22Rv1 (cell line): ENCODE measurements at regions not wholly inside any gene's neighbourhood (a gene's known extent, or its start where the extent isn't known, plus 50 kb on each side); places are given as distances from the start of the nearest gene placed in this dataset.

Experiments
- H3K27ac ChIP-seq: fragments of 450-650 bp; 2 replicates; pipeline ENCODE4 v1.5.1; 2017
- ZFX ChIP-seq: fragments of 450-650 bp; IDR thresholded peaks from 2 replicates; pipeline ENCODE4 v1.6.1; 2017; ENCODE audit warnings: antibody characterized with exemption, borderline replicate concordance
- TF ChIP-seq, protein P1 (sequence below): fragments of 450-650 bp; IDR thresholded peaks from 2 replicates; pipeline ENCODE4 v1.5.1; 2017; ENCODE audit warnings: mild to moderate bottlenecking

DNA sequence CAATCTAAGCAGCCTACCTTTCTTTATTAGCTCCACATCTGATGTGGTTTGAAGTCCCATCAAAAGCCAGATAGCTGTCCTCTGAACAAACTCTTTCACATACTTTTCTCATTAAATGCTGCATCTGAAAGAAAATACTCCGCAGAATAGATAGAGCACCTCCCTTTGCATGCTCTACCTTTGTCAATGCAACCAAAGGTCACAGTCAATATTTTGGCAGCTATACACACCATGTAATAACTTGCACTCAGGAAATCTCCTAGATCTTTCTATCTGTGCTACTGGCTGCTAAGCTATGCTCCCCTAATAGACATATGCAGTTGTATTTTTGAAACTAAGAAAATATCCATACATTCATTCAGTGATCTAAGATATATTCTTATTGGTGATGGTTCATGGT is 204.8 kb upstream of the ARRDC4 start:
- TF ChIP-seq ZFX = no peak
- TF ChIP-seq, protein P1, sequence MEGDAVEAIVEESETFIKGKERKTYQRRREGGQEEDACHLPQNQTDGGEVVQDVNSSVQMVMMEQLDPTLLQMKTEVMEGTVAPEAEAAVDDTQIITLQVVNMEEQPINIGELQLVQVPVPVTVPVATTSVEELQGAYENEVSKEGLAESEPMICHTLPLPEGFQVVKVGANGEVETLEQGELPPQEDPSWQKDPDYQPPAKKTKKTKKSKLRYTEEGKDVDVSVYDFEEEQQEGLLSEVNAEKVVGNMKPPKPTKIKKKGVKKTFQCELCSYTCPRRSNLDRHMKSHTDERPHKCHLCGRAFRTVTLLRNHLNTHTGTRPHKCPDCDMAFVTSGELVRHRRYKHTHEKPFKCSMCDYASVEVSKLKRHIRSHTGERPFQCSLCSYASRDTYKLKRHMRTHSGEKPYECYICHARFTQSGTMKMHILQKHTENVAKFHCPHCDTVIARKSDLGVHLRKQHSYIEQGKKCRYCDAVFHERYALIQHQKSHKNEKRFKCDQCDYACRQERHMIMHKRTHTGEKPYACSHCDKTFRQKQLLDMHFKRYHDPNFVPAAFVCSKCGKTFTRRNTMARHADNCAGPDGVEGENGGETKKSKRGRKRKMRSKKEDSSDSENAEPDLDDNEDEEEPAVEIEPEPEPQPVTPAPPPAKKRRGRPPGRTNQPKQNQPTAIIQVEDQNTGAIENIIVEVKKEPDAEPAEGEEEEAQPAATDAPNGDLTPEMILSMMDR = no peak
- H3K27ac ChIP-seq = no peak overlapping the region

DNA sequence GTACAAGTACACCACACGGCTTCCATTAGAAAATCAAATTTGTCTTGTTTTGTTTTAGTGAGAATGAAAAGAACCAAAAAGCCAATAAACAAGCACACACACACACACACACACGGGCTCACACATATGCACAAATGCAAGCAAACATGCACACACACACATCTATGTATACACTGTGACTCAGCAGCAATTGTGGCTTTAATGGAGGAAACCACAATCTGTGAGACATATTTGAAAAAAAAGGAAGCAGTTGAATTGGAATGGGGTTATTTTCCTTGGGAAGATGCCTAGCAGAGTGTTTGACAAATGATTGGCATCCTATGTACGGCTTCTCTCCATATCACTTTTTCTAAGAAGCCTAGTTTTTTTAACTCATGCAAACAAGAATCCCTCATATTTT is 201.1 kb upstream of the ARRDC4 start:
- no peak overlapping the region for H3K27ac ChIP-seq
- TF ChIP-seq, protein P1 = no peak
- no peak for TF ChIP-seq ZFX

DNA sequence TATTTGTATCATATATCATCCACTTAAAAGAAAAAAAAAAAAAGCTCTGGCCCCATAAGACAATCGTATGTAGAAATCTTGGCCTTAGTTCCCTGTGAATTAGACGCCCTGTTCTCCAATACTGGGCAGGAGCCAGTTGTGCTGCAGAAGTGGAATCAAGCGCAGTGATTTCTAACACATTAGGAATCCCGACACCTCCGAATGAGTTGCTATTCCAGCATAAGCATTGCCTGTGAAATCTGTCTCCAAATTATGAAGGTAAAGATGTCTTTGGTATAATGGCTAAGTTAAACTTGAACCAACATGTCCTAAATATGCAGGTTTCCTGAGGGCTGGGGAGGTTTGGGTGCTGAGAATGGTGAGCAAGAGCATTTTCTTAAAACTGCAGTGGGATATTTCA is 199.4 kb upstream of the ARRDC4 start:
- no peak for TF ChIP-seq ZFX
- TF ChIP-seq, protein P1 = no peak
- no peak overlapping the region for H3K27ac ChIP-seq

DNA sequence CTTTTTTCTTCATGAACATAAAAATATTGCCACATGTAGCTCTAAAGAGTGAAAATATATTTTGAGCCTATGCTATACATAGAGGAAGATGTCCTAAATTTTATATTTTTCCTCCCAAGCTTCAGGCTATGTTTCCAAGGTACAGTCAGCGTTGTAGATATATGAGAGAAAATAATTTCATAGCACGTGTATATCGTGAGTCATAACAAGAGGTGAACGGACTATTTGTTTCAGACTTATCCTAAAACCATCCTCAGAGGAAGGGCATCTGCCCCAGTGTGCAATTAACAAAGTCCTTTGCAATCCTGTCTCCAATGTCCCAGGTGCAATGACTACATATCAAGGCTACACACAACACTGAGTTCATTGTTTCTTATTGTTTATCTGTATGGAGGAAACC is 177.3 kb upstream of the ARRDC4 start:
- H3K27ac ChIP-seq = no peak overlapping the region
- TF ChIP-seq, protein P1 = no peak
- no peak for TF ChIP-seq ZFX

DNA sequence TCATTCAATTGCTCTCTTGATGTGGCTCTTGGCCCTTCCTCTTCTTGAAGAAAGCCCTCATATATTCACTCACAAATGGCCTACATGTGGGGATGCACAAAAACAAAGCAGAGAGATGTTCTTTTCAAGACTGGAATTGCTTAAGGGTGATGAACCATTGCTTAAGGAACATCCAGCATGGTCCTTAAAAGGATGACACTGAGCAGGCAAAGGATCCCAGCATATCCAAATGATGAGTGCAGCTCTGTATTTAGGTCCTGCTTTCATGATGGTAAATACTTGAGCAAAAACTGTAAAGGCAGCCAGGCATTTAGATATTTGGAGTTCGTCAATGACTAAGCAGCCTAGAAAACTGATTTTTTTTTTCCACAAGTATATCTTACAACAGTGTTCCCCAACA is 173.8 kb upstream of the ARRDC4 start:
- no peak for TF ChIP-seq ZFX
- TF ChIP-seq, protein P1 = no peak
- no peak overlapping the region for H3K27ac ChIP-seq

DNA sequence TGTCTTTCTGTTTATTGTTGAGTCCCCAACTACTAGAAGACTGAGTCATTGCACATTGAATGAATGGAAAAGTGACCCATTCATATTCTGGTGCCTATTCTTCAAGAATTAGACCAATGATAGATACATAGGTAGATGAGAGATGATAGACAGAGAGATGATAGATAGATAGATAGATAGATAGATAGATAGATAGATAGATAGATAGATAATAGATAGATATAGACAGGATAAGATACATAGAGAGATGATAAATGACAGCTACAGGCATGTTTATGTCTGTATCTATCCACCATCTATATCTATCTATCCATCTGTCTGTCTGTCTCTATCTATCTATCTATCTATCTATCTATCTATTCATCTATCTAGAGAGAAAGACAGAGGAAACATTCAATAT is 170.3 kb upstream of the ARRDC4 start:
- no peak for TF ChIP-seq ZFX
- TF ChIP-seq, protein P1 = no peak
- H3K27ac ChIP-seq = no peak overlapping the region

DNA sequence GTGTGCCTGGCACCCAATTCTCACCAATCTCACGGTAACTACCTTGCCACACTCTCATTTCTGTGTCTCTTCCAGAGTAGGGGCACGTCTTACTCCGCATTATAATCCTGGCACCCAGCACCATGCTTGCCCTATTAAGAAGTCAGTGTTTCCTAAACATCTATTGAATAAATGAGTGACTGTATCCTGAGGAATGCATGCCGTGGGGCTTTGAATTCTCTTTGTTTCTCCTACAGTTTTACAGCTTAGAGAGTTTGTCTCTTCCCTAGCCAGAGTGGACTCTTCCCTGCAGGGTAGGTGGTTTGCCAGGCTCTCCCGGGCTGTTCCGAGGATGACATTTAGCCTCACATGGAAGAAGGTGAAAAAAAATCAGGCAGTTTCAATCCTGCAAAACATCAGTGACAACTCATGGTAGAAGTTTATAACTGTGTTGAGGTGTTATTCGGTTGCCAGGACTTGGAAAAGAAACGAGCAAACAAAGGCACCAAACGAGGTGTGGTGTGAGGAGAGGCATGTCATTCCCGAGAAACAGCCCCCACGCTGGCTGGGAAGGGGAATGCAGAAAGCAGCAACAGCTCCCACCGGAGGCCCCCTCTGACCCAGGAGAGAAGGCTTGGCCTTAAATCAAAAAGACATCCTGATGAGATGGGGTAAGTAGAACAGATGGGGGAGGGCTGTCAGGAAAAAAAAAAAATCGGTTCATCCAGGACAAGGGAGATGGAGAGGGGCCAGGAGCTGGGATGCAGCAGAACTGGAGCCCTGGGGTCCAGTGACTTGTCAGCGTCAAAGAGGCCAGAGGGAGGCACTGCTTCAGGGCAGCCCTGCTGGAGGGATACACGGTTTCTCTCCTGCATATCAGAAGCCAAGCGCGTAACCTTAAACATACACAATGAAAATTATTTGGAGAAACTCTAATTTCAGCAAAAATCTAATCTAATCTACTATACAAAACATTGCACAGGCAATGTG is 168.4 kb upstream of the ARRDC4 start:
- TF ChIP-seq ZFX = no peak
- TF ChIP-seq, protein P1 = no peak
- H3K27ac ChIP-seq = no peak overlapping the region
